ENCODE measurements at regions not wholly inside any gene's neighbourhood (a gene's known extent, or its start where the extent isn't known, plus 50 kb on each side); places are given as distances from the start of the nearest gene placed in this dataset.

DNA sequence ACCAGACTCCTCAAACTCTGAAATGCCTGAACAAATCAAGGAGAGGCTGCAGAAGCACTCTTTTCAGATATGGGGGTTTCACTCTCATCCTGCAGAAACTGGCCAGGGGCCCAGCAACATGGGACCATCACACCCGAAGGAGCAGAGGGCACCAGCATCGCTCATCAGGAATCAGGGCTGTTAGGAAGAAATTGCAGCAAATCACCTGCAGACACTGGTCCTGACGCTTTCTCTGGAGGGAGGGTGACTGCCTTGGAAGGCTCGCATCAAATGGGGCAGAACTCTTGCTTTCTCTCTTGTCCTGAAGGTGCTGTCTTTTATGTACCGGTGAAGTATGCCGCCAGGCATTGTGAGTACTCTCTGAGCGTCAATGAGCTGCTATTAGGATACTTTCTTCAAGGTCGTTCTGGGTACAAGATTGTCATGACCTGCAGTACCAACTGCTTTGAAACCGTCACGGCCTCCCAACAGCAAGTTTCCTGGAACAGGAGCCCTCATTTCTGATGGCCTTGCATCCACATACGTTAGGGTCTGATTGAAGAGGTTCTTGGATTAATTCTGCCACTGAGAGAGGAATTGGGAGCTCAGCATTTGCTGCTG, 155.7 kb upstream of the SOX1 start:
- no peak for DNase-seq

GRCh38 chr13:111911754-111912452, 155.0 kb upstream of the SOX1 start:
- no peak for DNase-seq

- no peak for DNase-seq
These were observed 154.5 kb upstream of the SOX1 start for GRCh38 chr13:111912453-111912866.

DNA sequence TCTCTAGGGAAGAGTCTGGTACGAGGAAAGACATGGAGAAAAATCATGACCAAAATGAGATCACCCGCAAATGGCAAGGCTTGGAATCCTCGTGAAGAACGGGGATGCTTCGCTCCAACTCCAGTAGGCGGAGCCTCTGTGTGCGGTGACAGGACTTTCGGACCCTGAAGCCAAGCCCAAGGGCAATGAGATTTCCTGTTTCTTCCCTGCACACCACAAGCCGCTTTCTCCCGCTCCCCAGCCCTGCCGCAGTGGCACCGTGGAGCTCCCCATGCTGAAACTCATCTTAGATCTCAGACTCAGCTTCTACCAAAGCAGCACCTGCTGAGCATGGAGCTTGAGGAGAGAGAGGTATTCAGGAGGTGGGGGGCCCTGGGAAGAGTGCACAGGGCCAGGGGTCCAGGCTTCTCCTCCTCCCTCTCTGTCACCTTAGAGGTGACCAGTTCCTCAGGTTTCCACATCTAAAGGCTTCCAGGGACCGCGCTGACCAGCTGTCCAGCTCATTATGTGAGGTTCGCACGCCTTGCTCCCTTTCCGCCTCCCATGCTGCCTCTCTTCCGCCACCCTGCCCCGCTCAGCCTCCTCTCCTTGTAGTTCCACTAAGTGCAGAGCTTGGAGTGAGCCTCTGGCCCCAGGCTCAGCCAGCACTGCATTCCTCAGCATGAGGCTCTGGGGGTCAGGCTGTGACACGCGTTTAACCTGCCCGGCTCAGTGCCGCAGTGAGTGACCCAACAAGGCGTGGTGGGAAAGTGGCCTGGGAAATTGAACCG, 153.8 kb upstream of the SOX1 start:
- DNase-seq, result no peak

- no peak for DNase-seq
These were observed 153.2 kb upstream of the SOX1 start for GRCh38 chr13:111913761-111914140.

GRCh38 chr13:111914241-111915103, 152.5 kb upstream of the SOX1 start:
- DNase-seq, result no peak

GRCh38 chr13:111915104-111915551, 151.8 kb upstream of the SOX1 start:
- no peak for DNase-seq

- no peak for DNase-seq
These were observed 150.7 kb upstream of the SOX1 start for GRCh38 chr13:111916201-111916600.

- DNase-seq, result no peak
These were observed 149.9 kb upstream of the SOX1 start for GRCh38 chr13:111917086-111917485.

DNA sequence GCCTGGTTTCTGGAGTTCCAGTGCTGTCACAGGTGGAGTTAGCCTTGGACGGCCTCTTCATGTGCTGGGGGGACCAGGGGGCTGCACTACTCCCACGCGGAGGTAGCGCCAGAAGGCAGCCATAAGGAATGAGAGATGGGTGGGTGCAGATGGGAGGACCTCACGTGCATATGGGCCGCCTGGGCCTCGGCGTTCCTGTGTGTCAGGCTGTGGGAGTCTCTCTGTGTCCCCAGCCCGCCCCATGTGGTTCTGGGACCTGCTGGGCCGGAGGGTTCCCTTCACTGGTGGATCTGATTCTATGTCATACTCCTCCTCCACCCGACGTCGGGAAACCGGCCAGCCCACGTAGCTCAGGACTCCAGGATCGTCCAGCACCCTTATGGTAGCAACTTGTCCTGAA, 149.0 kb upstream of the SOX1 start:
- no peak for DNase-seq

- no peak for DNase-seq
These were observed 147.7 kb upstream of the SOX1 start for GRCh38 chr13:111919286-111919685.

DNA sequence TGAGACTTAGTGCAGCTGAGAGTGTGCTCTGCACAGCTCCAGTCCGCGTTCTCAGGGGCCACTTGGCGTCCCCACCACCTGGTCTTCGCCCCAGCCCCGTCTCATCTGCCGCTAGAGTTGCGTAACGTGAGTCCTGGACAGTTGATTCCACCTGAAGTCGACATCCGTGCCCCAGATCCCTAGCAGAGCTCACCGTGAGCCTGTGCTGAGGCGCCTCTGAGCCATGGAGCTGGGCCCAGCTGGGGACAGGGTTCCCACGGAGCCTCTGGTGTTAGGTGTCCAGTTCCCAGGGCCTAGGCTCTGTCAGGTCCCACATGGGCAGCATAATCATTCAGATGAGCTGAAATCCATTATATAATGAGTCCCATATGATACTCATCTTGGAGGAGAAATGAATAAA, 147.1 kb upstream of the SOX1 start:
- DNase-seq, result no peak

GRCh38 chr13:111920306-111920931, 146.5 kb upstream of the SOX1 start:
- no peak for DNase-seq

DNA sequence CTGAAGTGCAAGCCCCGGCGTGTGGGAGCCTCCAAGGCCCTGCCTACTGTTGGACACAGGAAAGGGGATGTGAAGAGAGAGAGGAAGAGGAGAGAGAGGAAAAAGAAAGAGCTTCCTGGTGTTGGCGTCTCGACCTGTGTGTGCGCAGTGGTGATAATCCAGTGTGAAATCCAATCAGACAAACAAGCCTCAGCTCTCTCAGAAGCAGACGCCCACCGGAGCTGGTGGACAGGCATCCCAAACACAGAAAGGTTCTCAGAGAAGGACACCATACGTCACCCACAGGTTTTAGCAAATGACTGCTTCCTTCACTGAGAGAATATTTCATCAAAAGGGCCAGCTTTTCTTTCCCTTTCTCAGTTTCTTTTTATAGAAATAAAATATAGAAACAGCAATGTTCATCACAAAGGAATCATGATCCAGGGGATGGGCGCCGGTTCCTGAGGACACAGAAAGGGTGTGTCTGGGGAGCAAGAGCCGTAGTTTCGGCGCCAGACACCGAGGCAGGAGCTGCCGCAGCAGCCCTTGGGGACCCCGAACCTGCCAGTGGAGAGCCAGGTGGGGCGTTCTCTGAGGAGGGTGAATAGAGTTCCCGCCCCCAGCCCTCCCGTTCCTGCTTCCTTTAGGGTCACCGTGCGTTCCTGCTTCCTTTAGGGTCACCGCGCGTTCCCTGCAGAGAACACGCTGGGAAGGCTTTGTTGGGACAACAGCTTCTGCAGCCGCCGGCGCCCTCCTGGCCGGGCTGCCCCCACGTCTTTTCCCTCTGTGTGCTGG, 145.8 kb upstream of the SOX1 start:
- DNase-seq, result no peak

GRCh38 chr13:111922086-111922485, 144.9 kb upstream of the SOX1 start:
- DNase-seq, result no peak

DNA sequence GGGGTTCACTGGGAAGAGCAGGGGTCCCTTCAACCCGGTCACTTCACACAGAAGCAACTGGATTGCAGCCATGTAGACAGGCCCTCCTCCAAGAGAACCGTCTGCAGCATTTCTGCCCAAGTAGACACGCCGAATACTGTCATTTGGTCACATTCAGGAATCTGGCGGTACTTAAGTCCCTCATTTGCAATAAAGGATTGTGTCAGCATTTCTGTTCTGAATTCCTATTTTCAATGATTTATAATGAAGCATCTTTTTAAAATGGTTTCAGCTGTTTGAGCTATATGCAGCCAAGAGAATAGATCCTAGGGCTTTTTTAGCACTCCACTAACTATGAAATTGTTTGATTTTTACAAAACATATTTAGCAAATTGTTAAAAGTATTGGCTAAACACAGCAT, 143.5 kb upstream of the SOX1 start:
- DNase-seq, result no peak

DNA sequence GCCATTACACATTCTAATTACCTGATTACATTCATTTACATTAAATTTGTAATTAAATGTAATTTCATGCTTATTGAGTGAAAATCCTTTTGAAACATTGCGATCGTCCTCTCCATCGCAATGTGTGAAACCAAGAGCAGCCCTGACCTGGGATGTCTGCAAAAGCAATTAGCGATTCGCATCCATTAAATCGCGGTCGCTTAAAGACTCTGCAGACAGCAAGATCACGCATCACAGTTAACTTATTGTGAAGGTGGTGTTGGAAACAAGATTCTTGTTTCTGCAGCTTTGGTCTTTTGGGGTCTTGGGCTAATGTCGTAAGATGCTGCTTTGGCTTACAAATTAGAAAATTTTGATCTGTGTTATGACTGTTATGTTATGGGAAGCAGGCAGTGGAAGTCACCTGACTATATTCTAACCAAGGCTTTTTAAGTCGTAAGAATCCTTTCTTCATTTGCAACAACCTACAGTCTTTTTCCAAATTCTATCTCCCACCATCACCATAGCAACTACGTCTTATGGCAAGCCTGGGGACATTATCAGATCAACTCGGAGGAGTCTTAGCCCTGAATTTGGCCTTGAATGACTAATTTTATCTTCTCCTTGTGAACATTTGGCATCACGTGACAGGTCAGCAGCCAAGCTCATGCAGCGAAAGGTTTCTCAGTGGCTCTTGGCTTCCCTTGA, 142.8 kb upstream of the SOX1 start:
- DNase-seq, result no peak

- DNase-seq, result no peak
These were observed 142.3 kb upstream of the SOX1 start for GRCh38 chr13:111924678-111925075.

DNA sequence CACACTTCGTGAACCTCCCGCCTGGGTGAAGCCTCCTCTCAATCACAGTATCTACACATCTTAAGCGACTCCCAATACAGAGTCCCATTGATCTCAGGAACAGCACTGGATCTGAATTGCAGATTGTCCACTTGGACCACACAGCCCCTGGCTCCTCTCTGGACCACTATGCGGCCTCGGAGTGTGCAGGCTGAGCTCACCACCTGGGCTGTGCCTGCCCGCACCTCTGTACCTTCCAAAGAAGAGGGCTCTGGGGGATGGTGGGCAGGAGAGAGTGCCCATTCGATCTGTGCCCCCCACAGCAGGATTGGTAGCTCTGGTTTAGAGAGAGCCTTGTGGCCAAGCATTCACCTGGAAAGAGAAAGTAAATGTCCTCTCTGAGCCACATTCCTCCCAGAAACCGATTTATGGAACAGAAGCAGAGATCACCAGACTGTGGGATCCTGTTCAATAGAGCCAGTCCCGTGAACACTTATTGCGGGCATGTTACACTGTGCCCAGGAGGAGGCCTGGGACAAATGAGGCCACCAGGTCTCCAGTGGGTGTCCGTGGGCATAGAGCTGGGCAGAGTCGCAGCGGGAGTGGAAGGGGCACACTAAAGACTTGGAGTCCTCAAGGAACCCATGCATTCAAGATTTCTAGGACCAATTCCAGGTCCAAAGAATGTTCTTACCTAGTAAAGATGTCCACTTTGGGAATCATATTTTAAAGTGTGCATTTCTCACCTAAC, 141.6 kb upstream of the SOX1 start:
- DNase-seq, result no peak

- DNase-seq, result no peak
These were observed 140.3 kb upstream of the SOX1 start for GRCh38 chr13:111926501-111927180.

All from suppressor macrophage treated with lipopolysaccharide for 1 hour (primary cell).